PC-3 (cell line): ENCODE measurements at regions not wholly inside any gene's neighbourhood (a gene's known extent, or its start where the extent isn't known, plus 50 kb on each side); places are given as distances from the start of the nearest gene placed in this dataset.

Source experiments
- ATAC-seq: fragments of 200-7000 bp; cut with Tn5 transposase; 2 replicates; pipeline ENCODE4 v1.9.1; 2020; ENCODE audit warnings: mild to moderate bottlenecking, moderate library complexity
- BruUV-seq: library from RNA; stranded (reverse); fragments of 400-500 nt; replicated peaks from 2 replicates; lab custom pipeline; 2021; lab: Mats Ljungman, UMichigan
- CTCF ChIA-PET: fragments of 300-600 bp; sonication (Branson Sonifier 250); formaldehyde crosslinking; loops from one replicate; lab custom pipeline; 2022; ENCODE audit warnings: antibody characterized with exemption; lab: Charles Lee
- POLR2A ChIA-PET: fragments of 300-600 bp; sonication (Branson Sonifier 250); formaldehyde crosslinking; loops from one replicate; lab custom pipeline; 2022; ENCODE audit warnings: antibody characterized with exemption; ENCODE audit not compliant: unreplicated experiment; lab: Charles Lee
- DNase-seq: peaks from one replicate; pipeline ENCODE4 v3.0.0-alpha.2; 2015
- H2AFZ ChIP-seq: fragments of 300-600 bp; sonication (generic); 2 replicates; pipeline ENCODE4 v1.6.0; 2016; ENCODE audit warnings: antibody characterized with exemption, low read length
- H3F3A ChIP-seq: fragments of 300-600 bp; sonication (generic); one replicate; pipeline ENCODE4 v1.6.0; 2017; ENCODE audit warnings: antibody characterized with exemption, low read length, control low read depth, mild to moderate bottlenecking; ENCODE audit not compliant: unreplicated experiment
- H3K27ac ChIP-seq: fragments of 300-600 bp; sonication (generic); 2 replicates; pipeline ENCODE4 v1.5.1; 2016; ENCODE audit warnings: mild to moderate bottlenecking, low read length
- H3K27me3 ChIP-seq: fragments of 300-600 bp; sonication (generic); 2 replicates; pipeline ENCODE4 v1.6.1; 2016; ENCODE audit warnings: low read length, mixed read lengths
- H3K36me3 ChIP-seq: fragments of 300-600 bp; sonication (generic); 2 replicates; pipeline ENCODE4 v1.6.1; 2016; ENCODE audit warnings: low read depth, mixed run types, low read length, mixed read lengths
- H3K4me1 ChIP-seq: fragments of 300-600 bp; sonication (generic); 2 replicates; pipeline ENCODE4 v1.5.1; 2016; ENCODE audit warnings: low read length; ENCODE audit not compliant: insufficient read depth
- H3K4me2 ChIP-seq: fragments of 300-600 bp; sonication (generic); 2 replicates; pipeline ENCODE4 v1.6.0; 2016; ENCODE audit warnings: low read length
- H3K4me3 ChIP-seq: fragments of 300-600 bp; sonication (generic); 2 replicates; pipeline ENCODE4 v1.5.1; 2016; ENCODE audit warnings: mild to moderate bottlenecking, low read length, mixed read lengths
- H3K79me2 ChIP-seq: fragments of 300-600 bp; sonication (generic); 2 replicates; pipeline ENCODE4 v1.6.1; 2017; ENCODE audit warnings: low read length, mixed read lengths
- H3K9ac ChIP-seq: fragments of 300-600 bp; sonication (generic); 2 replicates; pipeline ENCODE4 v1.6.0; 2016; ENCODE audit warnings: mild to moderate bottlenecking, low read length
- H3K9me2 ChIP-seq: fragments of 300-600 bp; sonication (generic); replicated peaks from 2 replicates; pipeline ENCODE4 v1.6.1; 2016; ENCODE audit warnings: mixed run types, low read length, mixed read lengths
- H3K9me3 ChIP-seq: fragments of 300-600 bp; sonication (generic); 2 replicates; pipeline ENCODE4 v1.6.1; 2016; ENCODE audit warnings: low read length, mixed read lengths
- H4K20me1 ChIP-seq: fragments of 300-600 bp; sonication (generic); 2 replicates; pipeline ENCODE4 v1.6.1; 2016; ENCODE audit warnings: low read length, mixed read lengths
- CTCF ChIP-seq: fragments of 300-600 bp; sonication (generic); conservative IDR thresholded peaks from 2 replicates; pipeline ENCODE4 v1.5.1; 2017; ENCODE audit warnings: antibody characterized with exemption, low read depth, mild to moderate bottlenecking, low read length
- EZH2 ChIP-seq: fragments of 300-600 bp; sonication (generic); IDR thresholded peaks from one replicate; pipeline ENCODE4 v1.6.1; 2017; ENCODE audit warnings: antibody characterized with exemption, mild to moderate bottlenecking, low read length; ENCODE audit not compliant: unreplicated experiment
- EZH2phosphoT487 ChIP-seq: fragments of 300-600 bp; sonication (generic); IDR thresholded peaks from 2 replicates; pipeline ENCODE4 v1.6.1; 2018; ENCODE audit warnings: mild to moderate bottlenecking, antibody characterized with exemption, low read length, borderline replicate concordance
- intact Hi-C: fragments of 100-400 bp; cut with micrococcal nuclease; formaldehyde crosslinking; loops from 2 replicates; pipeline ENCODE4 v1.9.0; 2023

DNA sequence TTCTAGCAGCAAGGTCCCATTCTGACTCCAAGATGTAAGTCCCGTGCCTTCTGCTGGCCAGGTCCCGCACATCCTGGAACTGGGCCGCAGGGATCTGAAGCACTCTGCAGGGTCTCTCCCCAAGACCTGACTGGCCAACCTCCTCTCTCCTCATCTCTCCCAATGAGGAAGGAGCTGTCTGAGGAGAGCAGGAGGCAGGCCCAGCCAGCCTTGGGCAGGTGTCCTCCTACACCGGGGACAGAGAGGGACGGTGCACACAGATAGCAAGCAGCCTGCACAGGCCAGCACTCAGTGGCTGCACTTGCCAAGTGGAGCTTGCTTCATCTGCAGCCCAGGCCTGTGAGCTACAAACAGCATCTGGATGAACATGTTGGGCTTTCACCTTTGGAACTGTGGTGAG is 76.8 kb upstream of the CD93 start:
- CTCF ChIA-PET = no interaction called here
- POLR2A ChIA-PET = no interaction called here
- peaks cover 19% of the 10 kb centered on the region for H3K4me1 ChIP-seq
- H3K9ac ChIP-seq = no peak overlapping the region
- no peak overlapping the region for H3K27ac ChIP-seq
- no peaks in the 10 kb centered on the region for H3K9me2 ChIP-seq
- TF ChIP-seq EZH2 (no peak), CTCF (no peak), EZH2phosphoT487 (no peak)
- no peaks in the 10 kb centered on the region for H4K20me1 ChIP-seq
- no peak overlapping the region for H3K4me2 ChIP-seq
- no peaks in the 10 kb centered on the region for H3K27me3 ChIP-seq
- DNase-seq = no peak
- BruUV-seq = no TSS peak
- no peaks in the 10 kb centered on the region for H3K9me3 ChIP-seq
- H3K4me3 ChIP-seq = no peak overlapping the region
- intact Hi-C loops = no loop called here
- no peaks in the 10 kb centered on the region for H3F3A ChIP-seq
- no peaks in the 10 kb centered on the region for H3K79me2 ChIP-seq
- ATAC-seq = no peak
- H3K36me3 ChIP-seq = no peaks in the 10 kb centered on the region
- no peak overlapping the region for H2AFZ ChIP-seq

- Histone ChIP-seq H3K9ac (no peak overlapping the region), H3K79me2 (no peaks in the 10 kb centered on the region), H2AFZ (no peak overlapping the region), H3K9me2 (no peaks in the 10 kb centered on the region), H3K27ac (no peak overlapping the region), H3K4me2 (no peak overlapping the region), H4K20me1 (no peaks in the 10 kb centered on the region), H3F3A (no peaks in the 10 kb centered on the region), H3K27me3 (no peaks in the 10 kb centered on the region), H3K4me3 (no peak overlapping the region), H3K9me3 (no peaks in the 10 kb centered on the region), H3K4me1 (peaks cover 19% of the 10 kb centered on the region), H3K36me3 (no peaks in the 10 kb centered on the region)
- ChIA-PET CTCF (no interaction called here), POLR2A (no interaction called here)
- no TSS peak for BruUV-seq
- intact Hi-C loops = no loop called here
- no peak for TF ChIP-seq CTCF
- no peak for TF ChIP-seq EZH2phosphoT487
- TF ChIP-seq EZH2 = no peak
- ATAC-seq (no peak), DNase-seq (peak; percentile 19)
Observed at GRCh38 chr20:23161968-23162696, 76.0 kb upstream of the CD93 start.

GRCh38 chr20:23161244-23161891 is 75.2 kb upstream of the CD93 start:
- H3K4me3 ChIP-seq = no peak overlapping the region
- H3K9me2 ChIP-seq = no peaks in the 10 kb centered on the region
- intact Hi-C loops = no loop called here
- CTCF ChIA-PET = no interaction called here
- H3K4me1 ChIP-seq = peaks cover 27% of the 10 kb centered on the region
- H3K9ac ChIP-seq = no peak overlapping the region
- no peaks in the 10 kb centered on the region for H3K36me3 ChIP-seq
- H3K27ac ChIP-seq = no peak overlapping the region
- no peaks in the 10 kb centered on the region for H4K20me1 ChIP-seq
- POLR2A ChIA-PET = no interaction called here
- no peaks in the 10 kb centered on the region for H3K27me3 ChIP-seq
- H3F3A ChIP-seq = no peaks in the 10 kb centered on the region
- ATAC-seq = no peak
- DNase-seq = no peak
- H3K79me2 ChIP-seq = no peaks in the 10 kb centered on the region
- no peaks in the 10 kb centered on the region for H3K9me3 ChIP-seq
- H2AFZ ChIP-seq = no peak overlapping the region
- no TSS peak for BruUV-seq
- TF ChIP-seq EZH2 (no peak), CTCF (no peak), EZH2phosphoT487 (no peak)
- no peak overlapping the region for H3K4me2 ChIP-seq
